GM08714 (cell line): ENCODE measurements at regions not wholly inside any gene's neighbourhood (a gene's known extent, or its start where the extent isn't known, plus 50 kb on each side); places are given as distances from the start of the nearest gene placed in this dataset.

Experiments
- H3K4me3 ChIP-seq: fragments of 200-500 bp; sonication (Bioruptor generic); 2 replicates; pipeline ENCODE4 v1.5.1; 2014; ENCODE audit warnings: mild to moderate bottlenecking, low read length, inconsistent platforms
- ZNF274 ChIP-seq: IDR thresholded peaks from 2 replicates; pipeline ENCODE4 v1.6.1; 2012; ENCODE audit warnings: mild to moderate bottlenecking, low read depth, low read length

DNA sequence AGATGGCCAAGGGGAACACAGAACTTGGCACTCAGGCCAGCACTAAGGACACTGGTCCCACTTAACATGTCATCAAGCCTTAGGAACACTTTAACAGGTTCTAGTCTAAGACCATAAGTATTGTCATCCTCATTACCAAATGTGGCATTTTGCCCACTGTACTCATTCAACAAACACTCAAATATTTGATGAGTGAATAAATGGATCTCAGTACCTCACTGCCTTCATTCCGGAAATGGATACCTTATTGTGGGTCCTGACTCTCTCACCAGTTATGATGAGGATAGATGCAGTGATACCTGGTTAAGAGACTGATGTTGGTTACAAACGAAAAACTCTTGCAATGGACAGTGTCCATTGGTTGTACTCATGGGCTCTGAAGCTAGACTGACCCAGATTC, 455.2 kb upstream of the DYNLRB2 start:
- TF ChIP-seq ZNF274: no peak
- no peak overlapping the region for H3K4me3 ChIP-seq

DNA sequence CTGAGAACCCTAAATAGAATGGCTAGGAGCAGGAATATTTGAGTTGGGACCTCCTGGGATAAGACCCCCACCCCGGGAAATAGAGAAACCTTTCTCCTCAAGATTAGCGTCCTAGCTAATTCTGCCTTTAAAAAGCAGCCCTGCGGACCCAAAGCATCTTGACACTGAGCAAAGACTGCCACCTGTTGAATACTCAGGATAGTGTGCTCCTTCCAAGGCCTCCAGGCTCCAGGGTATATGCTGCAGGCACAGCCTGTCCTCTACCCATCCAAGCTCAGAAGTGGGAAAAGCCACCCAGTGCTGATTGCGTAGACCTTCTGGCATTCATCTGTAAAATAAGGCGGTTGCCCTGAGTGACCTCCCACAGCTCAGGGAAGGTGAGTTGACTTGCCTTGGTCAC, 456.2 kb upstream of the DYNLRB2 start:
- no peak overlapping the region for H3K4me3 ChIP-seq
- no peak for TF ChIP-seq ZNF274

DNA sequence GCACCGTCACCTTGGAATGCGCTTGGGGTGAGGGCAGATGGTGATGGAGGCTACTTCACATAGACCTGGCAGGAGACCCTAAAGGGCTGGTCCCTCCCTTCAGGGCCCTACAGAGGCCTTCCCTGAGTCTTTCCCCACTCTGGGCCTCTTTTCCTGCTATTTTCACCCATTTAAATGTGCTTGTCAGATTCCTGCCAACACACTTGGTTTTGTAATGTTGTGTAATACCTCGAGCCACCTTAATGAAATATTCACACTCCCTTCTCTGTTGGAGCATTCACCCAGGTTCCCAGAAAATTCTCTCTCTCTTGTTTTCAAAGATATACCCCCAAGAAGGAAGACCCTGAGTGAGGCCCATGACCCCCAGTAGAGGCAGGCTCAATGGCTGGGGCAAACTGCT, 456.6 kb upstream of the DYNLRB2 start:
- no peak overlapping the region for H3K4me3 ChIP-seq

DNA sequence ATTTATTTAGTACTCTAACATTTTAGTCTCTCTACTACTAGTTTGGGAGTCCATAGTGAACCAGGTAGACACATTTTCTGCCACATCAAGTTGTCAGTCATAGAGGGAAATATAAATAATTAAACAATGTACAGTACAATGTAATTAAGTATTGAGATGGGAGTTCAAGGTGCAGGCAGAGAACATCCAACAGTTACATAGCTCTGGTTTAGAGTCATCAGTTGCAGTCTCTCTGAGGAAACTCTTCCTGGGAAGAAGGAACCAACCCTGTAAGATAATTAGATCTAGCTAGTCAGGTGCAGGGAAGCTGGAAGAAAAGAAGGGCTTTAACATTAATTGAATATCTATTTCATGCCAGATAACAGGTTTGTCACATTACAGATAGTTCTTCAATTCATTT, 457.9 kb upstream of the DYNLRB2 start:
- TF ChIP-seq ZNF274: no peak
- H3K4me3 ChIP-seq: no peak overlapping the region

More for the DNA sequence above, 456.6 kb upstream of the DYNLRB2 start:
- no peak for TF ChIP-seq ZNF274

DNA sequence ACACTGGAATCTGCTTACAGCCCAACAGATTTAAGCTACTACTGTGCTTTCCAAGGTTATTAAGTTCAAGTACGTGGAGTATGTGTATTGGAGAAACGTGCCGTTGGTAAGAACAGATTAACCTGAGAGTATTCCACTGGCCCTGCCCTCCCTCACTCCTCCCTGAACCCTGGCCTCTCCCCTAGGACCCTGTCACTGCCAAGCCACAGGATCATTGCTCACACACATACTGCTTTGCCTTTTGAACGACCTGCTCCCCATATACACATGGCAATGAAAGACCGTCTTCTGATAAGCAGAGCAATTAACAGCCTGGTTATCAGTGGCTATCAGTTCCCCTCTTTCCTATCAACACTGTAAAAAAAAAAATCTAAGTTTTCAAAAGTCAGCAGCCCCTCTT, 458.9 kb upstream of the DYNLRB2 start:
- H3K4me3 ChIP-seq: no peak overlapping the region
- no peak for TF ChIP-seq ZNF274

DNA sequence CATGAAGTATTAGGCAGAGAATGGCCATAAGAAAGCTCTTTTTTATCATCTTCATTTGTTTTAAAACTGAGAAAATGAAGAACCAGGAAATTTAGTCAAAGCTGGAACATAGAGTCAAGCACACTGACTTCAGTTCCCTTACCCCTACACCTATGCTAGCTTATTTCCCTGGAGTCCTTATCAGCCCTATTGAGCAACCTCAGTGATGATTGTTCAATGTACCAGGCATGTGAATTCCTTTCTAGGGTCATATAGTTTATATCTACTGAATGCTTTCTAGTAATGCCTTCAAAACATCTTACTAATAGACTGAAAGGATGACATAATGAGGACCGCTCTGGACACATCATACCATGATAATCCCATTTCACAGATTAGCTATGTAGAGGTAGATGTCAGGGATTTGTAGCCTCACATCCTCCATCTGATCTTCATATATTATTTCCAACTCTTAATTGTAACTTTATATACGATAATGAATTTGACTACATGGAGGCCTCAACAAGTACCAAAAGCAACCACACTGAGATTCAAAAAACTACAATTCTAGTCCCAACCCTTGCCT, 460.4 kb upstream of the DYNLRB2 start:
- no peak overlapping the region for H3K4me3 ChIP-seq
- no peak for TF ChIP-seq ZNF274

DNA sequence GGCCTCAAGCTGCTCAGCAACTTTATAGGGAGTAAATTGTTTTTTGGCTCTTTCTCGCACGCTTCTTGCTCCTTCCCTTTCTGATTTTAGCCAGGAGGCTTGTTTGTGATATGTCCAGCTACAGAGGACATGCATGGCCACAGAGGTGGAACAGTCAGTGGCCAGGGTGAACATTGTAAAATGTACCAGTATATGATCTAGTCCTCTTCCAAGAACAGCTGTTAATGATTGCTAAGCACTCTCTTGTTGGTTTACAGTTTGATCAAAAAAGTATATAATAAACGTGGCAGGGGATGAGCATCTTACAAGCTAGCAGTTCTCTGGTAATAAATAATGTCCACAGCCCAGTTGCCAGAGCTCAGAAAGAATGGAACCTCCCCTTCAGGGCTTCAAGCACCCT, 461.7 kb upstream of the DYNLRB2 start:
- no peak for TF ChIP-seq ZNF274
- no peak overlapping the region for H3K4me3 ChIP-seq

DNA sequence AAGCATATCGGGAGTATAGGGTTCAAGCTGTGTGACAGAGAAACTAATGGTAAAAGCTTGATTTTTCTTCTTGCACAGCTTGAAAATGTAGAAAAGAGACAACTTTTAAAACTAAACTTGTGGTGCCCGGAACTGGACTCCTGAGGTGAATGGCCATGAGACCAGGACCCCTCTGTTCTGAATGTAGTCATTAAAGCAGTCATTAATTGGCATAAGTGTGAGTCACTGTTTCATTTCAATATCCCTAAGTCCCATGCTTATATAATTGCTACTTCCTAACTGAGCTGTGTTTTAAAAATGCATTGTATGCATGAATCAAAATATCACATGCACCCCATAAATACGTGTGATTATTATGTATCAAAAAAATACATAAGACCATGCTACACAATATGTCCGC, 463.1 kb upstream of the DYNLRB2 start:
- H3K4me3 ChIP-seq: no peak overlapping the region
- no peak for TF ChIP-seq ZNF274

DNA sequence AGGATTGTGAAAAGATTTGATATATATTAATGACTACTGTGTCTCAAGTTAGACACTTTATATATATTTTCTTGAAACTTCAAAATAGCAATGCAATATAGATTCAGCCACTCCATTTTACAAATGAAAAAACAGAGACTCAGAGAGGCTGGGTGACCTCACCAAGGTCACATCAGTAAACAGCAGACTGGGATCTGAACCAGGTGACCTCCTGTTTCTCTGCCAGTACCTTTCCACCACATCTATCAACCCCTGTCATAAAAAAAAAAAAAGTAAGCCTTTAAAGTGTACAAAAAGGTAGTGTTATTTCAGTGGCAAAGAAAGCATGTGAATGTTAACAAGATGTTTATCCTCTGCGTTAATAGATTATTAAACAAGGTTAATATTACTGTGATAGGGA, 466.5 kb upstream of the DYNLRB2 start:
- H3K4me3 ChIP-seq: no peak overlapping the region
- no peak for TF ChIP-seq ZNF274

DNA sequence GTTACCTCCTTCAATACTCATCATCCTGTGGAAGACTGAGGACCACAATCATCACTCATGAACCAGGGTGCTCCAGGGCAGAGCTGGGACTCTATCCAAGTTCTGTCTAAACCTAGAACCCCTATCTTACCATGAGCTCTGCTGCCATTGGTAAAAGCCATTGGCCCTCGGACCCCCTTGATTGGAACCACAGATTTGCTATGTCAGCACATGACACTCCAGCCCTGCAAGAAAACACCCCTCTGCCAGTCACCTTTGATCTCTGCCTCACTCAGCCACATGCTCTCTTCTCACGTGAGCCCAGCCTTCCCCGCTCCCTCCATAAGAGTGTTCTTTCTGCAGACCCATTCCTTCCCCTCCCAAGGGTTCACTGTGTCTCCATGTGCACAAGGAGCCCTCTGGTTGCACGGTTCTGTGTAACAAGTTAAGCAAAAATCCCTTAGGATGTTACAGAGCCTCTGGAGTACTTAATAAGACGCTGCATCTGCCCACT, 468.8 kb upstream of the DYNLRB2 start:
- no peak overlapping the region for H3K4me3 ChIP-seq
- TF ChIP-seq ZNF274: no peak

DNA sequence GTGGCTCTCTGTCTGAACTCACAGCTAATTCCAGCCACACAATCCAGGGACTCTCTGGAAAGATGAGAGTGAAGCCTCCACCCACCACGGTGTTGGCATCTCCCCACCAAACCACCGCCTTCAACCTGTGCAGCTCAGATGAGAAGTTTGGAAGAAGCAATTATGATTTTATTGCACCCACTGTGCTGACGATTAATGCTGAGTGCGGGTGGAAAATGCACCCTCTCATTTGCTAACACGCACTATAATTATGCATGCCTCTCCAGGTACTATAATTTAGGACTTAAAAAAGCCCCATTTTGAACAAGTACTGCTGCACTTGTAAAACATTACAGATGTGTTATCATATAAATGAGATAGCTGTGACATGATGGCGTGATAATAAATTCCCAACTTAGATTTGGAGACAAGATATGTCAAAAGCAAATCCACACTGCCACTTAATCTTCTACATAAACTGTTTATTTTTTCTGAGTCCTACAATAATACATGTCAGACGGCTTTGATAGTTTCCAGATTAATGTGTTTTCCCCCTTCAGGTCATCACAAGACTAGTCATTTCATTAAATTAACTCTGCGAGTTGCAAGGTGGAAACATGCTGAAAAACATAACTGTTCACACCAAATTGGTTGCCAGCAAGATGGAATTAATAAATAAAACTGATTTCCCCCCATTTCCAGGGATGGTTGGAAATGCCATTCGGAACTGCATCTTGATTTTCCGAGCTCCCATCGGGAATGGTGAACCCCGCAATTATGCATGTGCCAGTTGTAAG, 466.5 kb upstream of the MAF start:
- no peak for TF ChIP-seq ZNF274
- H3K4me3 ChIP-seq: no peak overlapping the region

DNA sequence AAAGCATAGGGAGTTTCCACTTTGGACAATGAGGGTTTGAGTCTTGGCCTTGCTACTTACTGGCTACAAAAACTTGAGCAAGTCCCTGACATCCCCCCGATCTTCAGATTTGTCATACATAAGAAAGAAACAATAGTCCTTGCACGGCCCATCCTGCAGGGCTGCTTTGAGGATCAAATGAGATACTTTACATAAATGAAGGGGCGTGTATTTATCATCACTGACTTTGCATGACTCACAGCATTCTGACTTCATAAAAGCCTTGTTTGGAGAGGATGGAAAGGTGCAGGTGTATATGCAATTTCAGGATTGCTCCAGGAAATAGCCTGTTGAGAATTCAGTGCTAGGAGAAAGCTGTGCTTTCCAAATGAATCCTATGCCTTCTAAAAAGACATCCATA, 465.0 kb upstream of the MAF start:
- H3K4me3 ChIP-seq: no peak overlapping the region
- TF ChIP-seq ZNF274: no peak

DNA sequence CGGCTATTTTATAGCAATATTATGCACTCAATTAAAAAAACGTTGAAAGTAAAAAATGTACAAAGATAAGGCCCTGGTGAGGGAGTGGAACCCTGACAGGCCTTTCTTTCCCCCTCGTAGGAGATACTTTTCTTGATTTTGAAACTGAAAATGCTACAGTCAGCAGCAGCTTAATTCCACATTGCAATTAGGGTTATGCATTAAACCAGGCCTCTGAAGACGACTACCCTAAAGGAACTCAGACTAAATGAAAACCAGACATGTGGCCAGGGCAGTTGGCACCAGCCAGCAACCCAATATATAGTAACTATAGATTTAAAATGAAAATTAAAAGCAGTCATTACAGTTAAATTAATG, 463.2 kb upstream of the MAF start:
- H3K4me3 ChIP-seq: no peak overlapping the region
- TF ChIP-seq ZNF274: no peak

DNA sequence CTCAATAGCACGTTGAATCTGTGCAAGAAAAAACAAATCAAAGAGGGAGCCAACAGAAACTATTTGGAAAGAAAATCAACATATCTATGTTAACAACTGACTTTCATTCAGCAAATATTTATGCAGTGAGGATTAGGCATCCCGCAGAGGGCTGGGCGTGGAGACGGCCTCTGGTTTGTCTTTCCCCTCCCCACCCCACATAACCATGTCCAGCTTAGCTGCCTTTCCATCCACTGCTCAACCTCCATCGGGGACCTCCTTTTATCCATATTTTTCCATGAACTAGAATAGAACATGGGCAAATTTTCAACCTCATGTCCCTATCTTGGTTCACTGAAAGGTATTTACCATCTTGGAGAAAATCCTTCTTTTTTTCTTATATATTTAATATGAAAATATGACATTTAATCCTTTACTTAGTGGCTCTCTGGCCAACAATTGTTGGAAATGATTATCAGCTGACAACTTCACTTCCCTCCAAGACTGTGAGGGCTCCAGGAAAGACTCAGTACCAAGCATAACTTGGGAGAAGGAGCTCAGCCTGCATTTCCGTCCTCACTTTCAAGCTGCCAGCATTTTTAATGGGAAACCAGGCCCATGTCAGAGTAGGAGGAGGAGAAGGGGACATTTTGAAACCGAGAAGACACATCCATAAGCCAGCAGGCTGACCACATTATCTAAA, 462.6 kb upstream of the MAF start:
- H3K4me3 ChIP-seq: no peak overlapping the region
- TF ChIP-seq ZNF274: no peak

DNA sequence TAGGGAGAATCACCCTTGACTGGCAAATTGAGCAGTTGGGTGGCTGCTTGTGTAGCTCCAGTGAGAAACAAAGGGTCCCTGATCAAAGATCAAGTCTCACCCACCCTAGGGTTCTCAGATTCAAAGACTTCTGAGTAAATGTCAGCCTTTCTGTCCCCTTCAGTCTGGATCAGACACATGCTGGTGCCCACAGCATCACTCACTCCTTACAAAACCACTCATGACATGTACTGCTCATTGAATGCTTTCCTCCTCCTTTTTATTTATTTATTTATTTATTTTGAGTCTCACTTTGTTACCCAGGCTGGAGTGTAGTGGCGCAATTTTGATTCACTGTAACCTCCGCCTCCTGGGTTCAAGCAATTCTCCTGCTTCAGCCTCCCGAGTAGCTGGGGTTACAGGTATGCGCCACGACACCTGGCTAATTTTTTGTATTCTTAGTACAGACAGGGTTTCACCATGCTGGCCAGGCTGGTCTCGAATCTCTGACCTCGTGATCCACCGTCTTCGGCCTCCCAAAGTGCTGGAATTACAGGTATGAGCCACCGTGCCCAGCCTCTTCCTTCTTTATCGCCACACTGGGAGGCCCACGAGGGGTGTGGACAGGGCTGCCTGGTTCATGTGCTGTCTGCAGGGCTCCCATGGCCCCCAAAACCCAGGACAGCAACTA, 462.0 kb upstream of the MAF start:
- no peak for TF ChIP-seq ZNF274

DNA sequence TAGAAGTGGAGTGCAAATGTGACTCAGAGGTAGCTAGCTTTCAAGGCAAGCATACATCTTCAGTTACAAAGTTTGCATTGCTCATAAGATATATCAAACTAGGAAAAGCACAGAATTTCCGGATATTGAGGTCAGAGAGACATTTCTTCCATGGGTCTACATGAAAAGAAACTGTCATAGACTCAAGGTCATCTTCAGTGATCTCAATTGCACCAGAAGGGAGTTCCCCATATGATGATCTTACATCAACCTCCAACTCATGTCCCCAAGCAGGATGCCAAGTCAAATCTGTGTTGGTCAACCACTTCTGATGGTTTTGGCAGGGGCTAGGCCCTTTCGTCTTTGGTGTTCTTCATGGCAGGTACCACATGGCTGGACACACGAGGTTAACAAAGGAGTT, 459.9 kb upstream of the MAF start:
- H3K4me3 ChIP-seq: no peak overlapping the region

More for the DNA sequence above, 462.0 kb upstream of the MAF start:
- no peak overlapping the region for H3K4me3 ChIP-seq

More for the DNA sequence above, 459.9 kb upstream of the MAF start:
- no peak for TF ChIP-seq ZNF274
